ENCODE measurements at regions not wholly inside any gene's neighbourhood (a gene's known extent, or its start where the extent isn't known, plus 50 kb on each side); places are given as distances from the start of the nearest gene placed in this dataset.

DNA sequence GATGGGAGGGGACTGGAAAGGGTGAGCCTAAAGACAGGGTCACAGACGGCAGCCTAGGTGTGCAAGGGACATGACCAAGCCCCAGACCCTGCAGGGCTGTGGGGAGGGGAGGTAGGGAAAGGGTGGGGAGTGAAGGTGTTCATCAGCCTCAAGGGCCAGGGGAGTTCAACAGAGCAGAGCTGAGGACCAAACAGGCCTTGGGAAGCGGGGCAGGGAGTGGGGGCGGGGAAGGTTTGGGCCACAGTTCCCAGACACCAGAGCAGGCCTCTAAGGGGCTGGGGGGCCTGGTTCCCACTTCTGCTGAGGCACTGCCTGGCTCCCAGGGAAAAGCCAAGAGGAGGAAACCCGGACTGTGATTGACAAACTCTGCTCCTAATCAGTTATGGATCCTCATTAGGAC lies 456.3 kb downstream of the MATN1 start:
- TF ChIP-seq POLR2AphosphoS5 (IDR thresholded peaks at IDR 0.05): no peak
- TF ChIP-seq, protein P1, sequence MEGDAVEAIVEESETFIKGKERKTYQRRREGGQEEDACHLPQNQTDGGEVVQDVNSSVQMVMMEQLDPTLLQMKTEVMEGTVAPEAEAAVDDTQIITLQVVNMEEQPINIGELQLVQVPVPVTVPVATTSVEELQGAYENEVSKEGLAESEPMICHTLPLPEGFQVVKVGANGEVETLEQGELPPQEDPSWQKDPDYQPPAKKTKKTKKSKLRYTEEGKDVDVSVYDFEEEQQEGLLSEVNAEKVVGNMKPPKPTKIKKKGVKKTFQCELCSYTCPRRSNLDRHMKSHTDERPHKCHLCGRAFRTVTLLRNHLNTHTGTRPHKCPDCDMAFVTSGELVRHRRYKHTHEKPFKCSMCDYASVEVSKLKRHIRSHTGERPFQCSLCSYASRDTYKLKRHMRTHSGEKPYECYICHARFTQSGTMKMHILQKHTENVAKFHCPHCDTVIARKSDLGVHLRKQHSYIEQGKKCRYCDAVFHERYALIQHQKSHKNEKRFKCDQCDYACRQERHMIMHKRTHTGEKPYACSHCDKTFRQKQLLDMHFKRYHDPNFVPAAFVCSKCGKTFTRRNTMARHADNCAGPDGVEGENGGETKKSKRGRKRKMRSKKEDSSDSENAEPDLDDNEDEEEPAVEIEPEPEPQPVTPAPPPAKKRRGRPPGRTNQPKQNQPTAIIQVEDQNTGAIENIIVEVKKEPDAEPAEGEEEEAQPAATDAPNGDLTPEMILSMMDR (IDR thresholded peaks at IDR 0.05): no peak
